HG03342 (cell line): ENCODE measurements at regions not wholly inside any gene's neighbourhood (a gene's known extent, or its start where the extent isn't known, plus 50 kb on each side); places are given as distances from the start of the nearest gene placed in this dataset.

Experiments
- ATAC-seq: cut with Tn5 transposase; IDR thresholded peaks from one replicate; pipeline ENCODE4 v1.9.1; 2021; ENCODE audit warnings: mild to moderate bottlenecking, moderate library complexity; ENCODE audit not compliant: unreplicated experiment

- ATAC-seq = no peak
Observed at GRCh38 chr10:61356354-61356753, 96.8 kb downstream of the TMEM26 start.

DNA sequence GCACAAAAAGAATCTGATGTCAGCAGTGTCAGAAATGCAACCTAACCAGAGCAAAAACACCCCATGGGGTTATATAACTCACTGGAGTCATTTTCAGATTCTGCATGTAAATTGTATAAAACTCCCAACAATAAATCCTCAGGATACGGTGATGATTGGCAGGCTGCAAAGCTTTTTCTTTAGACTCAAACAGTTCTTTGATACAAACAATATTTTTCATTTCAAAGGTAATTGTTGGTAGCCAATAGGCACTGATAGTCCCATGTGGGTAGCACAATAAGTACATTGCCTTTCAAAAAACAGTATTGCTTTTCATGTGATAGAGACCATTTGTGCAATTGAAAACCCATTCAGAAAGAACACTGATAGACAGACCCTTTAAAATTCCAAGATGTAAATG, 98.0 kb downstream of the TMEM26 start:
- ATAC-seq = no peak

DNA sequence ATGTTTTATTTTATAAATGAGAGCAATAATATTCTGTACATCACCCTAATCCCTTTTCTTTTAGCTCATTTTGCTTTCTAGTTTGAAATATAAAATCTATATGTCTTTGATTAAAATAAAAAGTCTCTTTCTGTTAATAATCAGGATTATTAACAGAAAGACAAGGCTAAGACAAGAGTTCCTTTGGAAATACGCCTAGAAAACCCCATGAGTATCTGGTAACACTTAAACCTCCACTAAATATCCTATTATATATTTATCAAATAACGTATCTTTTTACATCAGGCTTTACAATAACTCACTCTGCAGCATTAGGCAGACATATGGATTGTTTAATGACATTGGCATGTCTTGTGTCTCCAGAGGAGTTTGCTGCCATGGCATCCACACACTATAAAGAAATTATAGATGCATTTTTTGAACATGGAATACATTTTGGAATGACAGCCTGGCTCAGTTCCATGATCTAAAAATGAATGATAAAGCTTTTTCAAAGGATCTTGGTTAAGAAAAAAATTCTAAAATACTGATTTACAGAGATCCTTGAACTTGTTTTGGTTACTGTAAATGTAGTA, 98.7 kb downstream of the TMEM26 start:
- ATAC-seq = no peak

DNA sequence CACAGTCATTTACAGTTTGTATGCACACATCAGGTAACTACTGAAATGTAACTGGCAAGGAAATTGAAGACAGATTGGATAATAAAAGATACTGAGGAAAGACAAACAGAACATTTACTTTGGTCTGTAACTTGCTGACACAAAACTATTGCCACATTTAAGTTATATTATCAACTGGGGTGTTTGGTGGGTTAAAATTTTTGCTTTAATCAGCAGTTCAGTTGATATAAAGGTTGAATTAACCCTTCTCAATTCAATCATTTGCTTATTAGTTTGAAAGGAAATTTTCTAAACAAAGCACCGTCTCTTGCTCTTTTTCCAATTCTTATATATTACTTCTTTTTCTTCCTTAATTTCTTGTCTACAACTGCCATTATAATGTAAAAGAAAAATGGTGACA, 102.4 kb downstream of the TMEM26 start:
- ATAC-seq = no peak

- ATAC-seq = no peak
Observed at GRCh38 chr10:61350068-61350467, 103.1 kb downstream of the TMEM26 start.

- ATAC-seq = no peak
Observed at GRCh38 chr10:61346796-61347413, 106.3 kb downstream of the TMEM26 start.

GRCh38 chr10:61343796-61344195, 109.4 kb downstream of the TMEM26 start:
- ATAC-seq = no peak

- no peak for ATAC-seq
Observed at GRCh38 chr10:61342858-61343572, 110.2 kb downstream of the TMEM26 start.

DNA sequence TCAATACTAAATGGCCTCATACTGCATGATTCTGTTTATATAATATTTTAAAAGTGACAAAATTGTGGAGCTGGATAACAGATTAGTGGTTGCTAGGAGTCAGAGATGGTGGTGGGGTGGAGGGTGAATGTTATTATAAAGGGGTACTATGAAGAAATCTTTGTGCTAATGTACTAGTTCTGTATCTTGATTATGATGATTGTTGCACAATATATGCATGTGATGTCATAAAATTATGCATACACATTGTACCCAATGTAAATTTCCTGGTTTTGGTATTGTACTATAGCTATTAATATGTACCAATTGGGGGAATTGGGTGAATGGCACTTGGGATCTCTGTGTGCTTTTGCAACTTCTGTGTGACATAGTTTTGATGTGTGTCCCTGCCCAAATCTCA, 112.2 kb downstream of the TMEM26 start:
- no peak for ATAC-seq

GRCh38 chr10:61338146-61338545, 115.0 kb downstream of the TMEM26 start:
- no peak for ATAC-seq

DNA sequence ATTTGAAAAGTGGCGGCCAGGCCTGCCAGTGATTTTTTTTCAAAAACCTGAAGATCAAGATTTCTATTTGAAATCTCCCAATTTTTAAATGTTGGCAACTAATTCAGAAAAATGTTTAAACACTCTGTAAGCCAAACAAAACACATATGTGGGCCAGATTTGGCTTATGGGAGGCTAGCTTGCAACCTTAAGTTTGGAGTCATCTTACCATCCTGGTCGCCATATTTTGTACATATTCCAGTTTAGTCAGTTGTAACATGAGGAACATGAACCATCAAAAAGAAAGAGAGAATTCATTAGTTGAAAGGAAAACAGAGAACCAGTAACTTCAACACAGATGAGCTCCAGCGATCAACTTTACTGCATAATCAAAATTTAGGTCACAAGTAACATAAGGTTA, 115.4 kb downstream of the TMEM26 start:
- ATAC-seq = no peak

DNA sequence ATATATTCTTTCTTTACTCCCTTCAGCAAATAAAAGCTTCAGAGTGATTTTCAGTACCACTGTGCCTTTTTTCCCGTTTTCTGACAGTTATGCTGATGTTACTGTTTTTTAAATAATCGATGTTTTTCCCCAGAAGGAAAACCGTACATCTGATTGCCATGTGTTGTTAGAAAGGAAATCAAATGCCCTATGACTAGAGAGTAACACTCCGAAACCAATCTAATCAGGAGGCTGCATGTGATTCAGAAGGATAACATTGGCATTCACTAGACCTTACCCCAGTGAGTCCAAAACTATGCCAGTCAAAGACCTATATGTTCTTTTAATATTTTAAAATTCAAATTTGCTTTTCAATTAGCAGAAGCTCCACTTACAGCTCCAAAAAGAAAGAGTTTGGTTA, 116.3 kb downstream of the TMEM26 start:
- no peak for ATAC-seq

DNA sequence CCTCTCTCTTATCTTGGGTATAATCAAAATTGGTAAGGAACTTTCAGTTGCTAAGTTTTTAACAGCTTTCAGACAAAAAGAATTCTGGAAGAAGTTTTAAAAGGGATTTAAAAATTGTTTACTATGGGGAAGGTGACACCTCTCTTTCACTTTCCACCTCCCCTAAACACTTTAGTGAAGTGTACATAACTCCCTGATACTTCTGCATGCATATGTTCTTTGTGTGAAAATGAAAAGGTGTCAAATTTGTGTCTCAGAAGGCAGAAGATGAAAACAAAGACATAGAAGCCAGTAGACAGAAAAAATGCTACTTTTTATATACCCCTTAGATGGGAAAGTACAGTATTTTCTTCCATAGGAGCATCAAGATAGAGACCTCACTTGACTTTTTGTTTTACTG, 117.8 kb downstream of the TMEM26 start:
- ATAC-seq = no peak

DNA sequence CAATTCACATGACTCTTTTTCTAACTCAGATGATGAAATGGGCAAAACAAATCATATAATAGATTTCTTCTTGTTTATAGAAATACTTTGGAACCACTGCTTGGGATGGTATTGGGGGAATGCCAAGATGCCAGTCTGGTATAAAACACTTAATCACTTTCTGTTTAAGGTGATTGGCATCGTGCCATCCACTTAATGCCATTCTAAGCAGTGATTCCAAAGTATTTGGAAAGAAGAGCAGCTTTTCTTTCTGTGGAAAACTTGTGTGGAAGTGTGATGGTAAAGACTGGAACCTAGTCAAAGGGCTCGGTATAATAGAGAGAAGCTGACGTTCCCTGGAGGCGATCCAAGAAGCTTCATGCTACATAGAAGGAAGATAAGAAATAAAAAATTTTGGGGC, 120.6 kb downstream of the TMEM26 start:
- ATAC-seq = no peak

- ATAC-seq = no peak
Observed at GRCh38 chr10:61330669-61331068, 122.5 kb downstream of the TMEM26 start.

DNA sequence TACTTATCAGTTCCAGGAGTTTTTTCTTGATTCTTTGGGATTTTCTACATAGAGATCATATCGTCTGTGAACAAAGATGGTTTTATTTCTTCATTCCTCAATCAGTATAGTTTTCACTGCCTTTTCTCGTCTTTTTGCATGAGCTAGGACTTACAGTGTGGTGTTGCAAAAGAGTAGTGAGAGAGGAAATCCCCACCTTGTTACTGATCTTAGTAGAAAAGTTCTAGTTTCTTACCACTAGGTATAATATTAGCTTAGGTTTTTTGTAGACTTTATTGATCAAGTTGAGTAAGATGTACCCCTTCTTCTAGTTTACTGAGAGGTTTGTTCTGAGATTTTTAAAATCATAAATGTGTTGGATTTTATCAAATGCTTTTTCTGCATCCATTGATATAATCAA, 123.3 kb downstream of the TMEM26 start:
- ATAC-seq = peak; percentile 82

DNA sequence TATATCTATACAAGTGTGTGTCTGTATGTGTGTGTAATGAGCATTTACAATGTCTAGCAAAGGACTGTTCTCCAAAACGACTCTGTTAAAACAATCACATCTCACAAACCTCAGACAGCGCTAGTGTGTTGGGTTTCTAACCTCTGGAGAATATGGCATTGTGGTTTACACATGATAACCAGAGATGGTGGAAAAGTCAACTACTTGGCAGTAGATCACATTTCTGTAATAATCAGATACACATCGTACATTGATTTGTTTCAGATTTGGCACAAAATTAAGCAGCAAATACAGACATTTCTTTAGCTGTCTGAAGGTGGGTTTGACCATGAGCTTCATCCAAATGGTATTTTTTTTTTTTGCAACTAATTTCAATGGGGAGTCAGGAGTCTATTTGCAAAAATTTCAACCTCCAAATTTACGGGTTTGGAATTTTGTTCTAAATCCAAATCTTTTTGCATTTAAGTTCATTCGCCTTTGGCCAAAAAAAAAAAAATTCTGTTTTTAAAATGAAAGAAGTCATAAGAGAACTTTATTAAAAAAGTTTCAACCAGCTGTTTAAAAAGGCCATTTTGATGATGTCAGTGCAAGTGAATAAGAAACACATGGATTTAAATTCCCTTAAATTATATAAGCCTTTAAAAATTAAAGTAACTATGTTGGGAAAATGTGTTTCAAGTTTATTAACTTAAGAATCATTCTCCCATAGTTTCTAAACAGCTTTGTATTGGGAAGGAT, 127.8 kb downstream of the TMEM26 start:
- ATAC-seq = no peak

DNA sequence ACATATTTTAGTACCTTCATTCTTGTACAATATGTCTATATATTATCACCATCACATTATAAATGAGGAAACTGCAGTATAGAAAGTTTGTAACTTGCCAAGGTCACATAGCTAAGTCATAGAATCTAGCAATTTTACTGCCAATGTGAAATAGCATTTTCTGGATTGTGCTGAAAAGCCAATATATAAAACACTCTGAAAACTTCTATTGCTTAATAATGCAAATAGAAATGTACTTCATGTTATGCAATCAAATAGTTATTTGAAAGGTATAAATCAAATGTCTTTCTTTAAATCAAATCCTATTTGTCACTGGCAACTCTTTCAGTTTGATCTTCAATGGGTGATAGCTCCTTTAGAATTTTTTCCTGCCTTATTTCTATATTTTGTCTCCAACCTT, 129.5 kb downstream of the TMEM26 start:
- ATAC-seq = no peak

DNA sequence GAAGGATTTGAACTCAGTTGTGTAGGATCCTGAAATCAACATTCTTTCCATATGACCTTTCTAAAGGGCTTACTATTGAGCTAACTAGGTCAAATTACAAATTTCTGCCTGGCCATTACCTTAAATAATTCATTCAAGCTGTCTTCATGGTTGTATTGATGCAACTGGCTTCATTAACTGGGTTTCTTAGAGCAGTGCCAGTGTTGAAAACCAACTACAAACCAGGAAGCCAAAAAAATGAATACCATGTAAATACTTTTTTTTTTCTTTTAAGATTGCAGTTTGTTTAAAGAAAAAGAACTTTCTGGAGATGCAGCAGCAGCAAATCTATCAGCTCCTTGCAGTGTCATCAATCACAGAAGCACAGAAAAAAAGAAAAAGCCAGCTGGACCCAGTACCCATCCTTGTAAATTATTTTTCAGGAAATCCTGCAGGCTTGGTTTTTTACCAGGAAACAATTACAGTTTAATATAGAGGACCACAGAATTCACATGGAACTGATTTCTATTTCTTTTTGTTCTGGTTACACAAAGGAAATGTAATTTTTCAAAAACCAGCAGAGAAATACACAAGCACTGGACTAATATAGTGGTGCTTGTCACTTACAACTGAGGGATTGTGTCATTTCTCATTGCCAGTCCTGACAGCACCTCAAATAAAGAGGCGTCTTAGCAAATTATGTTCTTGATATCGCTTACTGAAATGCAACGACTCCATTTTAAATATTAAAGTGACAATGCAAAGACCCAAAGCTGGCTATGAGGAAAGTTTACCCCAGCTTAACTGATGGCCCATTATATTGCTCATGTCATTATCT, 131.9 kb downstream of the TMEM26 start:
- ATAC-seq = no peak

- ATAC-seq = no peak
Observed at GRCh38 chr10:61320257-61320587, 133.0 kb downstream of the TMEM26 start.
